Adrenal gland (tissue), 5 donors: ENCODE measurements at regions not wholly inside any gene's neighbourhood (a gene's known extent, or its start where the extent isn't known, plus 50 kb on each side); places are given as distances from the start of the nearest gene placed in this dataset.

Experiments
- POLR2A ChIP-seq, 2 donors: fragments of 450-650 bp; IDR thresholded peaks; one replicate each; pipeline ENCODE4 v1.6.1; 2017; ENCODE audit warnings: antibody characterized with exemption in 2 of 2, mild to moderate bottlenecking in 2 of 2, moderate library complexity in 1 of 2
- TF ChIP-seq, protein P1 (sequence below), 6 experiments: fragments of 450-650 bp in 4 of 6; fragments of 200-600 bp in 2 of 6; sonication (generic) in 1 of 6; IDR thresholded peaks; 1 replicate in 5 of 6; 2 replicates in 1 of 6; pipeline versions ENCODE4 v1.5.1 to v1.8.0; 2016 to 2021; ENCODE audit warnings: antibody characterized with exemption in 6 of 6, mild to moderate bottlenecking in 2 of 6, moderate library complexity in 1 of 6
- donor health status: DM: no; HTN: no; CAD: no.

DNA sequence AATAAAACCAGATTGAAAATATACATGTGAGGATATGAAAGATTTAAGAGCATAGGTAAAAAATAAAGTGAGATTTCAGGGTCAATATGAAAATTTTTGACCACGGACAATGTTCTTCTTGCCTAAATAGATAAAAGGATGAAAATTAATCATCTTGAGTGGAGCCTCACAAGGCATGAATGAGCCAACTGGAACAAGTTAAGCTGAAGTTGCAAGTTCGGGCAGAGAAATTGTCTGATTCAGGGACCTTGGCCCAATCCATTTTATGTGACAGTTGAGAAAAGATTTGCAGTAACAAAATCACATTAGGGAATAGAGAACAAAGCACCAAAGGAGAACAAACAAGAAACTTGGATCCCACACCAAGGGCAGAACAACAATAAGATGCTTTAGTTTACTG is 305.3 kb downstream of the TMX3 start:
- TF ChIP-seq, protein P1, sequence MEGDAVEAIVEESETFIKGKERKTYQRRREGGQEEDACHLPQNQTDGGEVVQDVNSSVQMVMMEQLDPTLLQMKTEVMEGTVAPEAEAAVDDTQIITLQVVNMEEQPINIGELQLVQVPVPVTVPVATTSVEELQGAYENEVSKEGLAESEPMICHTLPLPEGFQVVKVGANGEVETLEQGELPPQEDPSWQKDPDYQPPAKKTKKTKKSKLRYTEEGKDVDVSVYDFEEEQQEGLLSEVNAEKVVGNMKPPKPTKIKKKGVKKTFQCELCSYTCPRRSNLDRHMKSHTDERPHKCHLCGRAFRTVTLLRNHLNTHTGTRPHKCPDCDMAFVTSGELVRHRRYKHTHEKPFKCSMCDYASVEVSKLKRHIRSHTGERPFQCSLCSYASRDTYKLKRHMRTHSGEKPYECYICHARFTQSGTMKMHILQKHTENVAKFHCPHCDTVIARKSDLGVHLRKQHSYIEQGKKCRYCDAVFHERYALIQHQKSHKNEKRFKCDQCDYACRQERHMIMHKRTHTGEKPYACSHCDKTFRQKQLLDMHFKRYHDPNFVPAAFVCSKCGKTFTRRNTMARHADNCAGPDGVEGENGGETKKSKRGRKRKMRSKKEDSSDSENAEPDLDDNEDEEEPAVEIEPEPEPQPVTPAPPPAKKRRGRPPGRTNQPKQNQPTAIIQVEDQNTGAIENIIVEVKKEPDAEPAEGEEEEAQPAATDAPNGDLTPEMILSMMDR (IDR thresholded peaks at IDR 0.05), result no peak
- no peak for TF ChIP-seq POLR2A (IDR thresholded peaks at IDR 0.05)
